HepG2 (cell line): ENCODE measurements at regions not wholly inside any gene's neighbourhood (a gene's known extent, or its start where the extent isn't known, plus 50 kb on each side); places are given as distances from the start of the nearest gene placed in this dataset.

Experiments
- ATAC-seq: fragments of 200-7000 bp; cut with Tn5 transposase; 3 replicates; pipeline ENCODE4 v1.9.1; 2020; ENCODE audit warnings: mild to moderate bottlenecking, moderate library complexity
- BruUV-seq: library from RNA; stranded (reverse); fragments of 400-500 nt; replicated peaks from 2 replicates; lab custom pipeline; 2021; lab: Mats Ljungman, UMichigan
- CTCF ChIA-PET: fragments of 300-600 bp; formaldehyde crosslinking; extraction: SDS; loops from one replicate; lab custom pipeline; 2021; ENCODE audit warnings: low total read pairs, inconsistent platforms, low intra/inter-chr PET ratio; lab: Yijun Ruan, JAX
- POLR2A ChIA-PET: fragments of 350-600 bp; sonication (Branson Sonifier 250); formaldehyde crosslinking; loops from one replicate; lab custom pipeline; 2020; ENCODE audit warnings: antibody characterized with exemption, inconsistent platforms; lab: Yijun Ruan, JAX
- DNase-seq: peaks from one replicate; pipeline ENCODE4 v3.0.0-alpha.2; 2015; ENCODE audit warnings: low spot score
- FAIRE-seq: peaks from 3 replicates; lab custom pipeline; 2011; peaks lifted over from hg19 to GRCh38; lab: Jason Lieb, UNC
- H2AFZ ChIP-seq: one replicate; pipeline ENCODE4 v1.6.1; 2011; ENCODE audit warnings: low read length, inconsistent platforms
- H3K27ac ChIP-seq: fragments of 300-600 bp; 3 replicates; pipeline ENCODE4 v1.8.0; 2011; ENCODE audit warnings: mixed run types, mild to moderate bottlenecking, mixed read lengths, low read length, inconsistent platforms; ENCODE audit not compliant: insufficient read depth; ENCODE audit errors: extremely low read length
- H3K27me3 ChIP-seq, 2 experiments: fragments of 200-600 bp in 1 of 2; 2 replicates in 1 of 2; 3 replicates in 1 of 2; pipeline versions ENCODE4 v1.6.0 to v1.8.0; 2011; ENCODE audit warnings: low read length in 2 of 2, mild to moderate bottlenecking in 2 of 2, moderate library complexity in 2 of 2, inconsistent platforms in 1 of 2; ENCODE audit not compliant: insufficient read depth in 2 of 2, control insufficient read depth in 1 of 2
- H3K36me3 ChIP-seq, 2 experiments: fragments of 200-600 bp in 1 of 2; replicated peaks in 1 of 2; 2 replicates in 1 of 2; 3 replicates in 1 of 2; pipeline versions ENCODE4 v1.5.1 to v1.8.0; 2011; ENCODE audit warnings: low read length in 2 of 2, inconsistent platforms in 1 of 2; ENCODE audit not compliant: insufficient read depth in 2 of 2, control insufficient read depth in 1 of 2
- H3K4me1 ChIP-seq: 2 replicates; pipeline ENCODE4 v1.5.1; 2012; ENCODE audit warnings: low read length, inconsistent platforms; ENCODE audit not compliant: insufficient read depth
- H3K4me2 ChIP-seq: 2 replicates; pipeline ENCODE4 v1.6.0; 2011; ENCODE audit warnings: low read depth, low read length, inconsistent platforms
- H3K4me3 ChIP-seq, 3 experiments: fragments of 200-600 bp in 1 of 3; sonication (generic), shearing (Covaris generic) in 1 of 3; replicated peaks in 1 of 3; 2 replicates each; pipeline ENCODE4 v1.5.1; 2011 to 2016; ENCODE audit warnings: low read length in 3 of 3, inconsistent platforms in 2 of 3, low read depth in 2 of 3, mild to moderate bottlenecking in 2 of 3, control low read depth in 1 of 3, mixed read lengths in 1 of 3; ENCODE audit not compliant: insufficient read depth in 1 of 3
- H3K79me2 ChIP-seq: one replicate; pipeline ENCODE4 v1.6.1; 2011; ENCODE audit warnings: low read length, inconsistent platforms; ENCODE audit not compliant: insufficient read depth
- H3K9ac ChIP-seq: 2 replicates; pipeline ENCODE4 v1.6.0; 2011; ENCODE audit warnings: mild to moderate bottlenecking, low read depth, low read length, inconsistent platforms; ENCODE audit not compliant: insufficient read depth
- H3K9me3 ChIP-seq: 2 replicates; pipeline ENCODE4 v1.5.1; 2012; ENCODE audit warnings: mild to moderate bottlenecking, low read length
- H4K20me1 ChIP-seq: 2 replicates; pipeline ENCODE4 v1.6.0; 2011; ENCODE audit warnings: inconsistent platforms, mild to moderate bottlenecking, low read length, moderate library complexity; ENCODE audit not compliant: insufficient read depth
- AGO1 ChIP-seq: fragments of 200-400 bp; formaldehyde crosslinking; IDR thresholded peaks from 2 replicates; pipeline ENCODE4 v1.6.1; 2017; ENCODE audit warnings: mild to moderate bottlenecking, low read depth, low read length, moderate library complexity; ENCODE audit not compliant: poor library complexity, severe bottlenecking
- BCL6 ChIP-seq: IDR thresholded peaks from 2 replicates; pipeline ENCODE4 v1.6.1; 2016; ENCODE audit warnings: missing genetic modification reagents, missing compliant biosample characterization
- CBFB ChIP-seq: sonication (generic); formaldehyde crosslinking; IDR thresholded peaks from 2 replicates; pipeline ENCODE4 v1.4.0; 2020; ENCODE audit warnings: missing genetic modification reagents
- CHD4 ChIP-seq: fragments of 200-600 bp; sonication (generic); IDR thresholded peaks from 2 replicates; pipeline ENCODE4 v1.7.0; 2017; ENCODE audit warnings: mild to moderate bottlenecking, low read length, borderline replicate concordance
- HCFC1 ChIP-seq: fragments of 150-350 bp; IDR thresholded peaks from 2 replicates; pipeline ENCODE4 v1.6.1; 2014; ENCODE audit warnings: low read depth, low read length
- HIVEP1 ChIP-seq: sonication (generic); formaldehyde crosslinking; IDR thresholded peaks from 2 replicates; pipeline ENCODE4 v1.4.0; 2020; ENCODE audit warnings: mild to moderate bottlenecking, missing genetic modification reagents
- MLLT10 ChIP-seq: sonication (generic); formaldehyde crosslinking; IDR thresholded peaks from 2 replicates; pipeline ENCODE4 v1.4.0; 2020; ENCODE audit warnings: missing genetic modification reagents
- MXD4 ChIP-seq: IDR thresholded peaks from 2 replicates; pipeline ENCODE4 v1.6.1; 2016; ENCODE audit warnings: mild to moderate bottlenecking, missing biosample characterization, missing genetic modification reagents
- SAP130 ChIP-seq: IDR thresholded peaks from 2 replicates; pipeline ENCODE4 v1.6.1; 2016; ENCODE audit warnings: low read depth
- SOX6 ChIP-seq, 2 experiments: fragments of 450-650 bp in 1 of 2; sonication (generic) in 1 of 2; formaldehyde crosslinking in 1 of 2; IDR thresholded peaks; 2 replicates each; pipeline versions ENCODE4 v1.4.0 to v1.6.1; 2017 to 2020; ENCODE audit warnings: antibody characterized with exemption in 1 of 2, mild to moderate bottlenecking in 1 of 2, missing genetic modification reagents in 1 of 2
- SUZ12 ChIP-seq: fragments of 150-350 bp; IDR thresholded peaks from 2 replicates; pipeline ENCODE4 v1.6.1; 2014; ENCODE audit warnings: low read depth, low read length
- ZFP41 ChIP-seq: sonication (generic); formaldehyde crosslinking; IDR thresholded peaks from 2 replicates; pipeline ENCODE4 v1.4.0; 2020; ENCODE audit warnings: mild to moderate bottlenecking, missing genetic modification reagents, borderline replicate concordance
- ZNF260 ChIP-seq: sonication (generic); formaldehyde crosslinking; IDR thresholded peaks from 2 replicates; pipeline ENCODE4 v1.4.0; 2020; ENCODE audit warnings: missing genetic modification reagents, low read depth, mild to moderate bottlenecking, borderline replicate concordance
- ZNF280D ChIP-seq: sonication (generic); formaldehyde crosslinking; IDR thresholded peaks from 2 replicates; pipeline ENCODE4 v1.5.1; 2020; ENCODE audit warnings: mild to moderate bottlenecking, missing genetic modification reagents
- WGBS: methylation state at CpG from one replicate; pipeline ENCODE4 v1.1.6; 2017; ENCODE audit warnings: low lambda C conversion rate; 5-methylcytosine and 5-hydroxymethylcytosine counted together
- in situ Hi-C: cut with HindIII; loops from 2 replicates; pipeline ENCODE4 v1.10.0; 2017; ENCODE audit warnings: low pct_unique_long_range_greater_than_20kb; ENCODE audit not compliant: extremely low pct_ligation_motif_present
- intact Hi-C: fragments of 100-400 bp; cut with micrococcal nuclease; formaldehyde crosslinking; loops from one replicate; pipeline ENCODE4 v1.10.0; 2022; ENCODE audit not compliant: unreplicated experiment
- TF ChIP-seq, protein P1 (sequence below): sonication (generic); formaldehyde crosslinking; IDR thresholded peaks from 2 replicates; pipeline ENCODE4; 2020; ENCODE audit warnings: missing genetic modification reagents, mild to moderate bottlenecking, borderline replicate concordance
- TF ChIP-seq, protein P2 (sequence below): IDR thresholded peaks from 2 replicates; pipeline ENCODE4 v1.6.1; 2016; ENCODE audit warnings: control low read depth

GRCh38 chr1:60600532-60600931, 481.8 kb upstream of the NFIA start:
- intact Hi-C loops = no loop called here
- CTCF ChIA-PET = no interaction called here
- Histone ChIP-seq H3K9ac (no peak overlapping the region), H4K20me1 (no peaks in the 10 kb centered on the region), H3K36me3 (no peaks in the 10 kb centered on the region), H3K27ac (no peak overlapping the region), H3K9me3 (no peaks in the 10 kb centered on the region), H3K4me3 (no peak overlapping the region), H2AFZ (no peak overlapping the region), H3K4me1 (no peaks in the 10 kb centered on the region), H3K79me2 (no peaks in the 10 kb centered on the region), H3K27me3 (no peaks in the 10 kb centered on the region), H3K4me2 (no peak overlapping the region)
- no peak for DNase-seq
- POLR2A ChIA-PET = no interaction called here
- in situ Hi-C loops = no loop called here
- ATAC-seq = no peak
- no TSS peak for BruUV-seq
- FAIRE-seq = no peak
- 0% methylated on average over 1 of the region's 1 CpG for WGBS
- TF ChIP-seq AGO1 (no peak), SAP130 (CRISPR knock-in tag) (no peak), ZNF280D (CRISPR knock-in tag) (no peak), HCFC1 (no peak), BCL6 (no peak), MXD4 (no peak), SOX6 (IDR thresholded peaks at IDR 0.05) (no peak), SOX6 (CRISPR knock-in tag; IDR thresholded peaks at IDR 0.05) (no peak), CBFB (no peak), ZNF260 (CRISPR knock-in tag) (no peak), SUZ12 (no peak), HIVEP1 (no peak), ZFP41 (CRISPR knock-in tag) (no peak), CHD4 (no peak), MLLT10 (CRISPR knock-in tag) (no peak)
- TF ChIP-seq, protein P1, sequence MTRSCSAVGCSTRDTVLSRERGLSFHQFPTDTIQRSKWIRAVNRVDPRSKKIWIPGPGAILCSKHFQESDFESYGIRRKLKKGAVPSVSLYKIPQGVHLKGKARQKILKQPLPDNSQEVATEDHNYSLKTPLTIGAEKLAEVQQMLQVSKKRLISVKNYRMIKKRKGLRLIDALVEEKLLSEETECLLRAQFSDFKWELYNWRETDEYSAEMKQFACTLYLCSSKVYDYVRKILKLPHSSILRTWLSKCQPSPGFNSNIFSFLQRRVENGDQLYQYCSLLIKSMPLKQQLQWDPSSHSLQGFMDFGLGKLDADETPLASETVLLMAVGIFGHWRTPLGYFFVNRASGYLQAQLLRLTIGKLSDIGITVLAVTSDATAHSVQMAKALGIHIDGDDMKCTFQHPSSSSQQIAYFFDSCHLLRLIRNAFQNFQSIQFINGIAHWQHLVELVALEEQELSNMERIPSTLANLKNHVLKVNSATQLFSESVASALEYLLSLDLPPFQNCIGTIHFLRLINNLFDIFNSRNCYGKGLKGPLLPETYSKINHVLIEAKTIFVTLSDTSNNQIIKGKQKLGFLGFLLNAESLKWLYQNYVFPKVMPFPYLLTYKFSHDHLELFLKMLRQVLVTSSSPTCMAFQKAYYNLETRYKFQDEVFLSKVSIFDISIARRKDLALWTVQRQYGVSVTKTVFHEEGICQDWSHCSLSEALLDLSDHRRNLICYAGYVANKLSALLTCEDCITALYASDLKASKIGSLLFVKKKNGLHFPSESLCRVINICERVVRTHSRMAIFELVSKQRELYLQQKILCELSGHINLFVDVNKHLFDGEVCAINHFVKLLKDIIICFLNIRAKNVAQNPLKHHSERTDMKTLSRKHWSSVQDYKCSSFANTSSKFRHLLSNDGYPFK (CRISPR knock-in tag) = no peak
- TF ChIP-seq, protein P2, sequence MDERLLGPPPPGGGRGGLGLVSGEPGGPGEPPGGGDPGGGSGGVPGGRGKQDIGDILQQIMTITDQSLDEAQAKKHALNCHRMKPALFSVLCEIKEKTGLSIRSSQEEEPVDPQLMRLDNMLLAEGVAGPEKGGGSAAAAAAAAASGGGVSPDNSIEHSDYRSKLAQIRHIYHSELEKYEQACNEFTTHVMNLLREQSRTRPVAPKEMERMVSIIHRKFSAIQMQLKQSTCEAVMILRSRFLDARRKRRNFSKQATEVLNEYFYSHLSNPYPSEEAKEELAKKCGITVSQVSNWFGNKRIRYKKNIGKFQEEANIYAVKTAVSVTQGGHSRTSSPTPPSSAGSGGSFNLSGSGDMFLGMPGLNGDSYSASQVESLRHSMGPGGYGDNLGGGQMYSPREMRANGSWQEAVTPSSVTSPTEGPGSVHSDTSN (CRISPR knock-in tag) = no peak
